ENCODE measurements at regions not wholly inside any gene's neighbourhood (a gene's known extent, or its start where the extent isn't known, plus 50 kb on each side); places are given as distances from the start of the nearest gene placed in this dataset.

- TF ChIP-seq SIN3A (IDR thresholded peaks at IDR 0.05; ENCODE audit: borderline replicate concordance, insufficient read depth, low read length) (no peak), FOXP2 (optimal IDR thresholded peaks at IDR 0.05; ENCODE audit: borderline replicate concordance, extremely low read depth, extremely low read length, insufficient read depth) (no peak)
These were observed 90.7 kb downstream of the TNFSF18 start for GRCh38 chr1:172960019-172960418.

GRCh38 chr1:172960454-172961208 lies 90.1 kb downstream of the TNFSF18 start:
- TF ChIP-seq FOXP2 (optimal IDR thresholded peaks at IDR 0.05; ENCODE audit: borderline replicate concordance, extremely low read depth, extremely low read length, insufficient read depth) (no peak), POLR2AphosphoS5 (IDR thresholded peaks at IDR 0.05; ENCODE audit: low read depth, low read length) (no peak), TAF1 (IDR thresholded peaks at IDR 0.05; ENCODE audit: borderline replicate concordance, insufficient read depth, low read length) (no peak), SIN3A (IDR thresholded peaks at IDR 0.05; ENCODE audit: borderline replicate concordance, insufficient read depth, low read length) (no peak)
- TF ChIP-seq, protein P1, sequence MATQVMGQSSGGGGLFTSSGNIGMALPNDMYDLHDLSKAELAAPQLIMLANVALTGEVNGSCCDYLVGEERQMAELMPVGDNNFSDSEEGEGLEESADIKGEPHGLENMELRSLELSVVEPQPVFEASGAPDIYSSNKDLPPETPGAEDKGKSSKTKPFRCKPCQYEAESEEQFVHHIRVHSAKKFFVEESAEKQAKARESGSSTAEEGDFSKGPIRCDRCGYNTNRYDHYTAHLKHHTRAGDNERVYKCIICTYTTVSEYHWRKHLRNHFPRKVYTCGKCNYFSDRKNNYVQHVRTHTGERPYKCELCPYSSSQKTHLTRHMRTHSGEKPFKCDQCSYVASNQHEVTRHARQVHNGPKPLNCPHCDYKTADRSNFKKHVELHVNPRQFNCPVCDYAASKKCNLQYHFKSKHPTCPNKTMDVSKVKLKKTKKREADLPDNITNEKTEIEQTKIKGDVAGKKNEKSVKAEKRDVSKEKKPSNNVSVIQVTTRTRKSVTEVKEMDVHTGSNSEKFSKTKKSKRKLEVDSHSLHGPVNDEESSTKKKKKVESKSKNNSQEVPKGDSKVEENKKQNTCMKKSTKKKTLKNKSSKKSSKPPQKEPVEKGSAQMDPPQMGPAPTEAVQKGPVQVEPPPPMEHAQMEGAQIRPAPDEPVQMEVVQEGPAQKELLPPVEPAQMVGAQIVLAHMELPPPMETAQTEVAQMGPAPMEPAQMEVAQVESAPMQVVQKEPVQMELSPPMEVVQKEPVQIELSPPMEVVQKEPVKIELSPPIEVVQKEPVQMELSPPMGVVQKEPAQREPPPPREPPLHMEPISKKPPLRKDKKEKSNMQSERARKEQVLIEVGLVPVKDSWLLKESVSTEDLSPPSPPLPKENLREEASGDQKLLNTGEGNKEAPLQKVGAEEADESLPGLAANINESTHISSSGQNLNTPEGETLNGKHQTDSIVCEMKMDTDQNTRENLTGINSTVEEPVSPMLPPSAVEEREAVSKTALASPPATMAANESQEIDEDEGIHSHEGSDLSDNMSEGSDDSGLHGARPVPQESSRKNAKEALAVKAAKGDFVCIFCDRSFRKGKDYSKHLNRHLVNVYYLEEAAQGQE (IDR thresholded peaks at IDR 0.05; ENCODE audit: insufficient read depth in 1 of 2, low read depth in 2 of 2, low read length in 2 of 2), result no peak

DNA sequence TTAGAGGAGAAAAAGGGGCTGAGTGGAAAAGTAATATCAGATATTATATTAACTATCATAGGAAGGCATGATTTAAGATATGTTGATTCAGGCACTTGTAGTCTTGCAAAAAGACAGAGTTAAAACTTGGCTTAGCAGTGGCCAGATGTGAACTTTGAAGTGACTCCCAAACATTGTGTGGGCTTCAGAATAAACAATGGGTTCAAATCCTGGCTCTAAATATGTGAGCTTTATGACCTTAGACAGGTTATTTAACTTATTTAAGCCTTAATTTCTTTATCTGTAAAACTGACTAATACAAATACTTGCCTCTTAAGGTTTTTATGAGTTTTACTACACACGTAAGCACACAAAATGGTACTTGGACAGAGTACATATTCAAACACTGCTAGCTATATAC lies 85.9 kb downstream of the TNFSF18 start:
- TF ChIP-seq SIN3A (IDR thresholded peaks at IDR 0.05; ENCODE audit: borderline replicate concordance, insufficient read depth, low read length), result no peak
- TF ChIP-seq, protein P1 (IDR thresholded peaks at IDR 0.05; ENCODE audit: insufficient read depth in 1 of 2, low read depth in 2 of 2, low read length in 2 of 2), result no peak
- TF ChIP-seq POLR2AphosphoS5 (IDR thresholded peaks at IDR 0.05; ENCODE audit: low read depth, low read length), result no peak
- no peak for TF ChIP-seq TAF1 (IDR thresholded peaks at IDR 0.05; ENCODE audit: borderline replicate concordance, insufficient read depth, low read length)
- no peak for TF ChIP-seq FOXP2 (optimal IDR thresholded peaks at IDR 0.05; ENCODE audit: borderline replicate concordance, extremely low read depth, extremely low read length, insufficient read depth)

- TF ChIP-seq SIN3A (IDR thresholded peaks at IDR 0.05; ENCODE audit: borderline replicate concordance, insufficient read depth, low read length), result no peak
- no peak for TF ChIP-seq POLR2AphosphoS5 (IDR thresholded peaks at IDR 0.05; ENCODE audit: low read depth, low read length)
- TF ChIP-seq FOXP2 (optimal IDR thresholded peaks at IDR 0.05; ENCODE audit: borderline replicate concordance, extremely low read depth, extremely low read length, insufficient read depth), result no peak
- TF ChIP-seq, protein P1 (IDR thresholded peaks at IDR 0.05; ENCODE audit: insufficient read depth in 1 of 2, low read depth in 2 of 2, low read length in 2 of 2), result no peak
- no peak for TF ChIP-seq TAF1 (IDR thresholded peaks at IDR 0.05; ENCODE audit: borderline replicate concordance, insufficient read depth, low read length)
These were observed 83.7 kb downstream of the TNFSF18 start for GRCh38 chr1:172966844-172967540.

DNA sequence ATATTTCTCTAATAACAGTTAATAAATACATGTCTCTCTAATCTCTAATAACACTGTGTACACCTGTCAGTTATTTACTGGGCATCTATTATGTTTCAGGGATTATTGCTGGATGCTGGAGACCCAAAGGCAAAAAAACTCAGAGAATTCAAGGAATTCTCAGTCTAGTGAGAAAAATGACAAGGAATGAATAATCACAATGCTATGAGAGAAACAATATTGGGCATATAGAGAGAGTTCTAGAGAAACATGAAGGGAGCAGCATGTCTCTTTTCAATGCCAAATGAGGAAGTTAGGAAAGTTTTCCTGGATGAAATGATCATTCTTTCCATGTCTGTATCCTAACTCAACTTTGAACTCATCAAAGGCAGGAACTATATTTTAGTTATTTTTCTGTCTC lies 82.8 kb downstream of the TNFSF18 start:
- TF ChIP-seq TAF1 (IDR thresholded peaks at IDR 0.05; ENCODE audit: borderline replicate concordance, insufficient read depth, low read length), result no peak
- TF ChIP-seq SIN3A (IDR thresholded peaks at IDR 0.05; ENCODE audit: borderline replicate concordance, insufficient read depth, low read length), result no peak
- TF ChIP-seq, protein P1 (IDR thresholded peaks at IDR 0.05; ENCODE audit: insufficient read depth in 1 of 2, low read depth in 2 of 2, low read length in 2 of 2), result no peak
- TF ChIP-seq FOXP2 (optimal IDR thresholded peaks at IDR 0.05; ENCODE audit: borderline replicate concordance, extremely low read depth, extremely low read length, insufficient read depth), result no peak
- no peak for TF ChIP-seq POLR2AphosphoS5 (IDR thresholded peaks at IDR 0.05; ENCODE audit: low read depth, low read length)
